HG03066 (cell line): ENCODE measurements at regions not wholly inside any gene's neighbourhood (a gene's known extent, or its start where the extent isn't known, plus 50 kb on each side); places are given as distances from the start of the nearest gene placed in this dataset.

Experiments
- ATAC-seq: cut with Tn5 transposase; IDR thresholded peaks from one replicate; pipeline ENCODE4 v1.9.1; 2021; ENCODE audit warnings: low read depth; ENCODE audit not compliant: unreplicated experiment

- ATAC-seq, result no peak
These were observed 181.0 kb upstream of the RNF32 start for GRCh38 chr7:156459582-156459981.

- no peak for ATAC-seq
These were observed 181.5 kb upstream of the RNF32 start for GRCh38 chr7:156459067-156459466.

GRCh38 chr7:156458011-156458410 is 182.6 kb upstream of the RNF32 start:
- ATAC-seq, result no peak

GRCh38 chr7:156456503-156457115 is 184.0 kb upstream of the RNF32 start:
- no peak for ATAC-seq

GRCh38 chr7:156456032-156456431 is 184.5 kb upstream of the RNF32 start:
- no peak for ATAC-seq

- no peak for ATAC-seq
These were observed 190.1 kb upstream of the RNF32 start for GRCh38 chr7:156450473-156450872.

GRCh38 chr7:156448918-156449317 is 191.7 kb upstream of the RNF32 start:
- no peak for ATAC-seq

- ATAC-seq, result no peak
These were observed 193.6 kb upstream of the RNF32 start for GRCh38 chr7:156446990-156447389.

GRCh38 chr7:156445997-156446761 is 194.4 kb upstream of the RNF32 start:
- no peak for ATAC-seq

GRCh38 chr7:156442516-156442915 is 198.1 kb upstream of the RNF32 start:
- ATAC-seq, result no peak

GRCh38 chr7:156440456-156440855 is 200.1 kb upstream of the RNF32 start:
- ATAC-seq, result no peak

- ATAC-seq, result no peak
These were observed 202.6 kb upstream of the RNF32 start for GRCh38 chr7:156438011-156438410.

- ATAC-seq, result no peak
These were observed 203.5 kb upstream of the RNF32 start for GRCh38 chr7:156437021-156437614.

GRCh38 chr7:156435486-156436231 is 204.9 kb upstream of the RNF32 start:
- ATAC-seq, result no peak

- no peak for ATAC-seq
These were observed 205.9 kb upstream of the RNF32 start for GRCh38 chr7:156434706-156435105.

GRCh38 chr7:156432018-156432417 is 208.6 kb upstream of the RNF32 start:
- no peak for ATAC-seq

GRCh38 chr7:156430109-156430508 is 210.5 kb upstream of the RNF32 start:
- ATAC-seq, result no peak

- no peak for ATAC-seq
These were observed 211.1 kb upstream of the RNF32 start for GRCh38 chr7:156429514-156429913.

- no peak for ATAC-seq
These were observed 216.7 kb upstream of the RNF32 start for GRCh38 chr7:156423876-156424275.

GRCh38 chr7:156420496-156420895 is 220.1 kb upstream of the RNF32 start:
- ATAC-seq, result no peak

GRCh38 chr7:156419782-156420181 is 220.8 kb upstream of the RNF32 start:
- ATAC-seq, result no peak
